ENCODE measurements at regions not wholly inside any gene's neighbourhood (a gene's known extent, or its start where the extent isn't known, plus 50 kb on each side); places are given as distances from the start of the nearest gene placed in this dataset.

DNA sequence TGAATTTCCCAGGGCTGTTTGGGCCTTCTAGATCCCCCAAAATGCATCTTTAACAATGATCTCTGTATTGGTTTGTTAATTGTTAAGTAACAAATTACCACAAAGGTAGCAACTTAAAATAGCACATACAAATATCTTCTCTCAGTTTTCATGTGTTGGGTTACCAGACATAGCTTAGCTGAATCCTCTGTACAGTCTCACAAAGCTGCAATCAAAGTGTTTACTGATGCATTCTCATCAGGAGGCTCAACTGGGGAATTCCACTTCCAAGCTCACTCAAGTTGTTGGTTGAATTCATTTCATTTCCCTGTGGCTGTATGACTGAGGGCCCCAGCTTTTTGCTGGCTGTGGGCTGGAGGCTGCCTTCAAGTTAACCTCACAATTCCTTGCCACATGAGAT lies 297.6 kb downstream of the RPLP1 start:
- no peak overlapping the region for H3K9ac ChIP-seq
- H3K36me3 ChIP-seq (ENCODE audit: control insufficient read depth, insufficient read depth, low read length) = no peaks in the 10 kb centered on the region
- H3K27ac ChIP-seq = no peak overlapping the region
- no peaks in the 10 kb centered on the region for H3K4me1 ChIP-seq
- H3K27me3 ChIP-seq (ENCODE audit: control insufficient read depth, insufficient read depth, low read length) = no peaks in the 10 kb centered on the region
- no peak overlapping the region for H3K4me2 ChIP-seq (ENCODE audit: low read length)
- no peak for TF ChIP-seq CTCF (IDR thresholded peaks at IDR 0.05)
- no peak overlapping the region for H3K4me3 ChIP-seq (ENCODE audit: low read depth, low read length)
- H3K79me2 ChIP-seq = no peaks in the 10 kb centered on the region
- H2AFZ ChIP-seq = no peak overlapping the region
- no peaks in the 10 kb centered on the region for H3K9me3 ChIP-seq (ENCODE audit: control insufficient read depth, low read length)

GRCh38 chr15:69751147-69751546 lies 298.5 kb downstream of the RPLP1 start:
- no peak overlapping the region for H2AFZ ChIP-seq
- TF ChIP-seq CTCF (IDR thresholded peaks at IDR 0.05) = no peak
- no peak overlapping the region for H3K4me2 ChIP-seq (ENCODE audit: low read length)

DNA sequence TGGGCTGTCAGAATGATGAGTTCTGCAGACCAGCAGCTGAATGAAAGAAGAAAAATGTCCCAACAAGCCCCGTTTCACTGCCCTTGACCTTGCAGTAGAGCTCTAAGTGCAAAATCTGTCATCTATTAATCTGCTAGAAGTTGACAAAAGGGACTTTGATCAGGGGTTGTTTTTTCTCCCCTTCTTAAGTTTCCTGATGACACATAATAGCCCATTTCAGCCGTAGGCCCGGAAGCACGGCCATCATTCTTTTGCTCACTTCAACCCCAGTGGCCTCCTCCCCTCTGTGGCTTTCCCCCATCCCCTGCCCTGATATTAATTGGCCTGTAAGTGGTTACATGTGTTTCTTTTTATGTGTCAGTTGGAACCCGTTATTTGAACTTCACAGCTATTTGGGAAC lies 298.9 kb downstream of the RPLP1 start:
- no peak overlapping the region for H3K4me3 ChIP-seq (ENCODE audit: low read depth, low read length)
- no peaks in the 10 kb centered on the region for H3K36me3 ChIP-seq (ENCODE audit: control insufficient read depth, insufficient read depth, low read length)
- no peak overlapping the region for H3K27ac ChIP-seq
- H3K9ac ChIP-seq = no peak overlapping the region
- H2AFZ ChIP-seq = no peak overlapping the region
- no peaks in the 10 kb centered on the region for H3K79me2 ChIP-seq
- no peak for TF ChIP-seq CTCF (IDR thresholded peaks at IDR 0.05)
- H3K9me3 ChIP-seq (ENCODE audit: control insufficient read depth, low read length) = no peaks in the 10 kb centered on the region
- no peak overlapping the region for H3K4me2 ChIP-seq (ENCODE audit: low read length)
- no peaks in the 10 kb centered on the region for H3K4me1 ChIP-seq
- H3K27me3 ChIP-seq (ENCODE audit: control insufficient read depth, insufficient read depth, low read length) = no peaks in the 10 kb centered on the region

More at GRCh38 chr15:69751147-69751546, 298.5 kb downstream of the RPLP1 start:
- no peak overlapping the region for H3K27ac ChIP-seq
- no peak overlapping the region for H3K9ac ChIP-seq
- no peaks in the 10 kb centered on the region for H3K4me1 ChIP-seq
- H3K4me3 ChIP-seq (ENCODE audit: low read depth, low read length) = no peak overlapping the region
- H3K9me3 ChIP-seq (ENCODE audit: control insufficient read depth, low read length) = no peaks in the 10 kb centered on the region
- H3K36me3 ChIP-seq (ENCODE audit: control insufficient read depth, insufficient read depth, low read length) = no peaks in the 10 kb centered on the region
- H3K27me3 ChIP-seq (ENCODE audit: control insufficient read depth, insufficient read depth, low read length) = no peaks in the 10 kb centered on the region
- H3K79me2 ChIP-seq = no peaks in the 10 kb centered on the region

DNA sequence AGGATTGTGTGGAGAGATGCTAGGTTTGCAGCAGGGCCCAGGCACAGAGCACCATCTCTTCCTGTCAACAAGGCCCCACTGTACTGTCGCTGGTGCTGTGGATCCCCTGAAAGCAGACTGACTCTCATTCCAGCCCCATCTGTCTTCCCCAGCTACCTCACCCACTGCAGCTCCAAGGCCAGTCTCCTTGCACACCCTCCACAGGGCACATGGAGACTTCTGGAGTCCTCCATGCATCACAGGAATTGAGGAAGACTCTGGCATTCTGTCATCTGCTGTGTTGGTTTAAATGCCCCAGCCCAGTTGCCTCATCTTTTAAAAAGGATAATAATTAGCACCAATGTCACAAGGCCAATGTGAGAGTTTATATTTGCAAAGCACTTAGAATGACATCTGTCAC lies 301.2 kb downstream of the RPLP1 start:
- no peaks in the 10 kb centered on the region for H3K79me2 ChIP-seq
- TF ChIP-seq CTCF (IDR thresholded peaks at IDR 0.05) = no peak
- H2AFZ ChIP-seq = no peak overlapping the region
- H3K27ac ChIP-seq = no peak overlapping the region
- no peaks in the 10 kb centered on the region for H3K27me3 ChIP-seq (ENCODE audit: control insufficient read depth, insufficient read depth, low read length)
- H3K36me3 ChIP-seq (ENCODE audit: control insufficient read depth, insufficient read depth, low read length) = no peaks in the 10 kb centered on the region
- no peak overlapping the region for H3K4me2 ChIP-seq (ENCODE audit: low read length)
- no peaks in the 10 kb centered on the region for H3K4me1 ChIP-seq
- no peak overlapping the region for H3K4me3 ChIP-seq (ENCODE audit: low read depth, low read length)
- no peak overlapping the region for H3K9ac ChIP-seq
- no peaks in the 10 kb centered on the region for H3K9me3 ChIP-seq (ENCODE audit: control insufficient read depth, low read length)

DNA sequence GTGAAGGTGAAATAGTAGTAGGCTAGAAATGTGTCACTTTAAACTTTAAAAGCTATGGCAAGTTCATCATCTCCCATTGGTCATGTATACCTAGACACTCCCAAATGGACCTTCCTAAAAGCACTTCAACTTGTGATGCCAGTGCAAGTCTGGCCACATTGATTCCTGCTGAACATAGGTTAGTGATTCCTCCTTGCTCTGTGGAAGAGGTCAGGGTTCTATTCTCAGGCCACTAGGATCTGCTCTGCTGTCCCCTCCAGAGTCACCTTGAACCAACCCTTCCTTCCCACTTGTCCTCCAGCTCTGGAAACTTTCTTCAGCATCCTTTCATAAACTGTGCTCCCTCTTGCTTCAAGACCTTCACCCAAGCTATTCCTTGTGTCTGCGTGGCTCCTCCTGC lies 301.7 kb downstream of the RPLP1 start:
- no peaks in the 10 kb centered on the region for H3K36me3 ChIP-seq (ENCODE audit: control insufficient read depth, insufficient read depth, low read length)
- no peak overlapping the region for H3K4me3 ChIP-seq (ENCODE audit: low read depth, low read length)
- no peaks in the 10 kb centered on the region for H3K4me1 ChIP-seq
- no peak overlapping the region for H2AFZ ChIP-seq
- H3K27ac ChIP-seq = no peak overlapping the region
- H3K27me3 ChIP-seq (ENCODE audit: control insufficient read depth, insufficient read depth, low read length) = no peaks in the 10 kb centered on the region
- no peaks in the 10 kb centered on the region for H3K9me3 ChIP-seq (ENCODE audit: control insufficient read depth, low read length)
- no peak overlapping the region for H3K9ac ChIP-seq
- no peaks in the 10 kb centered on the region for H3K79me2 ChIP-seq
- TF ChIP-seq CTCF (IDR thresholded peaks at IDR 0.05) = no peak
- H3K4me2 ChIP-seq (ENCODE audit: low read length) = no peak overlapping the region
